ENCODE measurements at regions not wholly inside any gene's neighbourhood (a gene's known extent, or its start where the extent isn't known, plus 50 kb on each side); places are given as distances from the start of the nearest gene placed in this dataset.

DNA sequence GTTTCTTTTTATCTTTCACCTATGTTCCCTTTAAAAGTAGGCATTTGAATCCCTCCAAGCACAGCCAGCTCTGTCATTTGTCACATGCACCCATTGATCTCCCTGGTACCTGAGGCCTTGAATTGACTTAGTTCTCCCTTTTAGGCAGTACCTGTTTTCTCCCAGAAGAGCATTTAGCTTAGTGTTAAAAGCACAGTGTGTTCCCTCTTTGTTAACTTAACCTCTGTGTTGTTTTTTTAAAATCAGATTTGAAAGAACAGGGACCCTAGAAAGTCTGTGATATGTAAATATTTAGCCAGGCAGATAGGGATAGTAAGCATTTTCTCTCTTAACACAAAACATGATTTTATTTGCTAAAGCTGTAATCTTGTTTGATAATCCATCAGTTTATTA is 113.8 kb upstream of the SPATA31D4 start:
- Histone ChIP-seq H3K9me2 (ENCODE audit: insufficient read depth) (no peaks in the 10 kb centered on the region), H2AFZ (no peak overlapping the region), H3K79me2 (ENCODE audit: insufficient read depth) (no peaks in the 10 kb centered on the region), H3K4me2 (ENCODE audit: unreplicated experiment) (no peak overlapping the region), H3K27ac (no peak overlapping the region), H3K36me3 (ENCODE audit: low read depth) (no peaks in the 10 kb centered on the region), H3K4me3 (no peak overlapping the region), H4K20me1 (ENCODE audit: insufficient read depth) (no peaks in the 10 kb centered on the region), H3F3A (ENCODE audit: insufficient read depth) (peaks cover 2% of the 10 kb centered on the region; the same call in 1 of the 2 replicates), H3K9me3 (ENCODE audit: low read depth) (no peaks in the 10 kb centered on the region), H3K4me1 (ENCODE audit: insufficient read depth) (no peaks in the 10 kb centered on the region), H3K27me3 (replicated peaks; ENCODE audit: insufficient read depth) (no peaks in the 10 kb centered on the region), H3K9ac (no peak overlapping the region)
- DNase-seq, result no peak
- no peak for TF ChIP-seq EZH2phosphoT487 (IDR thresholded peaks at IDR 0.05; ENCODE audit: insufficient read depth, low read depth)
- TF ChIP-seq EZH2 (IDR thresholded peaks at IDR 0.05; ENCODE audit: insufficient read depth, poor library complexity, severe bottlenecking), result no peak
- in situ Hi-C loops (cut with MboI), result no loop called here

DNA sequence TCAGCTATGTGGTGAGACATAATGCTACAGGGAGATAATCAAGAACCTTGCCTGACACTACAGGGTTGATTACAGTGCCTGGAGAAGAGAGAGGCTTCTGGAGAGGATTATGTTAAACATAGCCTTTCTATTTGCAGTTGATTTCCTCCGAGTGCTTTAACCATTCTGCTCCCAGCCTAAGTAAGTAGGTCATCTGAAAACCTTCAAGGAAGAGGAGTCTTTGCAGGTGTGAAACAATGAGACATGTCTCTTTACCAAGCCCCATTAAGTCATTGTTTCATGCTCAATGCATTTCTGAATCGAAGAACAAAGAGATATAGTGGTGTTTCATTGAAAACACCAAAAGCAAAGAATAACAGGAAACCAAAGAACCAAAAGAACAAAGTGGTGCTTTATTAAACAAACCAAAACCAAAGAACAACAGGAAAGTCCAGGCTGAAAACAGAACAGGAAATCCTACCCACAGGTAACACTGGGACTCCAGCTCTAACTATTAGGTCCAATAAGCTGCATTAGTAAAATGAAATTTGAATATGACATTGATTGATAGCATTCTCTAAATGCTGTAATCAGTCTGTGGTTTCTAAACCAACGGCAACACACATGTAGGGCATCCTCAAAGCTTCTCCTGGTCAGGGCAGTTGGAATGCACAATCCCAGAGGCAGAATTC is 113.3 kb upstream of the SPATA31D4 start:
- peaks cover 8% of the 10 kb centered on the region; the same call in 1 of the 2 replicates for H3F3A ChIP-seq (ENCODE audit: insufficient read depth)
- H2AFZ ChIP-seq, result no peak overlapping the region
- H4K20me1 ChIP-seq (ENCODE audit: insufficient read depth), result no peaks in the 10 kb centered on the region
- H3K27me3 ChIP-seq (replicated peaks; ENCODE audit: insufficient read depth), result no peaks in the 10 kb centered on the region
- no peak for TF ChIP-seq EZH2 (IDR thresholded peaks at IDR 0.05; ENCODE audit: insufficient read depth, poor library complexity, severe bottlenecking)
- TF ChIP-seq EZH2phosphoT487 (IDR thresholded peaks at IDR 0.05; ENCODE audit: insufficient read depth, low read depth), result no peak
- peaks cover 4% of the 10 kb centered on the region for H3K4me1 ChIP-seq (ENCODE audit: insufficient read depth)
- H3K9ac ChIP-seq, result no peak overlapping the region
- H3K9me2 ChIP-seq (ENCODE audit: insufficient read depth), result no peaks in the 10 kb centered on the region
- no peaks in the 10 kb centered on the region for H3K36me3 ChIP-seq (ENCODE audit: low read depth)
- 79% methylated on average over 3 of the region's 3 CpGs for WGBS, 2 experiments (ENCODE audit: low coverage in 1 of 2, low lambda C conversion rate in 2 of 2, missing lambda C conversion rate in 2 of 2)
- no peak overlapping the region for H3K4me2 ChIP-seq (ENCODE audit: unreplicated experiment)
- H3K9me3 ChIP-seq (ENCODE audit: low read depth), result no peaks in the 10 kb centered on the region
- in situ Hi-C loops (cut with MboI), result no loop called here
- no peak overlapping the region for H3K27ac ChIP-seq
- H3K79me2 ChIP-seq (ENCODE audit: insufficient read depth), result no peaks in the 10 kb centered on the region
- no peak overlapping the region for H3K4me3 ChIP-seq
- no peak for DNase-seq

GRCh38 chr9:81815781-81816180 is 112.4 kb upstream of the SPATA31D4 start:
- Histone ChIP-seq H3K9ac (no peak overlapping the region), H3K4me3 (no peak overlapping the region), H3K9me2 (ENCODE audit: insufficient read depth) (no peaks in the 10 kb centered on the region), H3K79me2 (ENCODE audit: insufficient read depth) (no peaks in the 10 kb centered on the region), H3K27ac (no peak overlapping the region), H3K27me3 (replicated peaks; ENCODE audit: insufficient read depth) (no peaks in the 10 kb centered on the region), H3K9me3 (ENCODE audit: low read depth) (no peaks in the 10 kb centered on the region), H4K20me1 (ENCODE audit: insufficient read depth) (no peaks in the 10 kb centered on the region), H2AFZ (no peak overlapping the region), H3K4me2 (ENCODE audit: unreplicated experiment) (no peak overlapping the region), H3F3A (ENCODE audit: insufficient read depth) (peaks cover 12% of the 10 kb centered on the region; the same call in 1 of the 2 replicates), H3K36me3 (ENCODE audit: low read depth) (no peaks in the 10 kb centered on the region), H3K4me1 (ENCODE audit: insufficient read depth) (peaks cover 12% of the 10 kb centered on the region)
- no peak for TF ChIP-seq EZH2phosphoT487 (IDR thresholded peaks at IDR 0.05; ENCODE audit: insufficient read depth, low read depth)
- no peak for TF ChIP-seq EZH2 (IDR thresholded peaks at IDR 0.05; ENCODE audit: insufficient read depth, poor library complexity, severe bottlenecking)
- DNase-seq, result no peak
- in situ Hi-C loops (cut with MboI), result no loop called here
- 94 to 96% methylated on average over 3 of the region's 3 CpGs for WGBS, 2 experiments (ENCODE audit: low coverage in 1 of 2, low lambda C conversion rate in 2 of 2, missing lambda C conversion rate in 2 of 2)

GRCh38 chr9:81819155-81819554 is 109.1 kb upstream of the SPATA31D4 start:
- Histone ChIP-seq H3K27ac (no peak overlapping the region), H3K4me3 (no peak overlapping the region), H3K4me1 (ENCODE audit: insufficient read depth) (peaks cover 32% of the 10 kb centered on the region), H2AFZ (no peak overlapping the region), H3F3A (ENCODE audit: insufficient read depth) (peaks cover 12% of the 10 kb centered on the region; the same call in 1 of the 2 replicates), H3K9me3 (ENCODE audit: low read depth) (no peaks in the 10 kb centered on the region), H3K4me2 (ENCODE audit: unreplicated experiment) (no peak overlapping the region), H3K9ac (no peak overlapping the region), H3K27me3 (replicated peaks; ENCODE audit: insufficient read depth) (no peaks in the 10 kb centered on the region), H3K36me3 (ENCODE audit: low read depth) (no peaks in the 10 kb centered on the region), H4K20me1 (ENCODE audit: insufficient read depth) (no peaks in the 10 kb centered on the region), H3K9me2 (ENCODE audit: insufficient read depth) (no peaks in the 10 kb centered on the region), H3K79me2 (ENCODE audit: insufficient read depth) (no peaks in the 10 kb centered on the region)
- WGBS, 2 experiments (ENCODE audit: low coverage in 1 of 2, low lambda C conversion rate in 2 of 2, missing lambda C conversion rate in 2 of 2), result 91 to 92% methylated on average over 7 of the region's 7 CpGs
- TF ChIP-seq EZH2phosphoT487 (IDR thresholded peaks at IDR 0.05; ENCODE audit: insufficient read depth, low read depth), result no peak
- TF ChIP-seq EZH2 (IDR thresholded peaks at IDR 0.05; ENCODE audit: insufficient read depth, poor library complexity, severe bottlenecking), result no peak
- DNase-seq, result no peak
- in situ Hi-C loops (cut with MboI), result no loop called here

All from GM23248 (cell line).